ENCODE measurements at regions not wholly inside any gene's neighbourhood (a gene's known extent, or its start where the extent isn't known, plus 50 kb on each side); places are given as distances from the start of the nearest gene placed in this dataset.

- Histone ChIP-seq H3K27ac (ENCODE audit: insufficient read depth, low read length) (no peak overlapping the region), H3K9me3 (ENCODE audit: control insufficient read depth, insufficient read depth, low read depth, low read length) (no peaks in the 10 kb centered on the region), H3K4me2 (ENCODE audit: extremely low read depth, insufficient read depth, low read length) (no peak overlapping the region), H3K79me2 (ENCODE audit: control insufficient read depth, insufficient read depth, low read length) (no peaks in the 10 kb centered on the region), H3K27me3 (ENCODE audit: control insufficient read depth, insufficient read depth, low read length) (peaks cover 6% of the 10 kb centered on the region), H3K4me3 (replicated peaks in 1 of 4; ENCODE audit: control extremely low read depth in 1 of 4, insufficient read depth in 1 of 4, low read depth in 3 of 4, low read length in 4 of 4) (no peak overlapping the region), H2AFZ (ENCODE audit: low read length) (no peak overlapping the region), H3K4me1 (ENCODE audit: control insufficient read depth, extremely low read depth, insufficient read depth, low read length) (no peaks in the 10 kb centered on the region), H3K36me3 (ENCODE audit: control insufficient read depth, insufficient read depth, low read length) (no peaks in the 10 kb centered on the region), H3K9ac (ENCODE audit: insufficient read depth, low read length) (no peak overlapping the region), H4K20me1 (ENCODE audit: control insufficient read depth, extremely low read depth, insufficient read depth, low read length) (no peaks in the 10 kb centered on the region)
- DNase-seq (ENCODE audit: low read depth in 2 of 2), result no peak
- no peak for TF ChIP-seq EZH2 (IDR thresholded peaks at IDR 0.05; ENCODE audit: low read length, missing control alignments)
- TF ChIP-seq, protein P1, sequence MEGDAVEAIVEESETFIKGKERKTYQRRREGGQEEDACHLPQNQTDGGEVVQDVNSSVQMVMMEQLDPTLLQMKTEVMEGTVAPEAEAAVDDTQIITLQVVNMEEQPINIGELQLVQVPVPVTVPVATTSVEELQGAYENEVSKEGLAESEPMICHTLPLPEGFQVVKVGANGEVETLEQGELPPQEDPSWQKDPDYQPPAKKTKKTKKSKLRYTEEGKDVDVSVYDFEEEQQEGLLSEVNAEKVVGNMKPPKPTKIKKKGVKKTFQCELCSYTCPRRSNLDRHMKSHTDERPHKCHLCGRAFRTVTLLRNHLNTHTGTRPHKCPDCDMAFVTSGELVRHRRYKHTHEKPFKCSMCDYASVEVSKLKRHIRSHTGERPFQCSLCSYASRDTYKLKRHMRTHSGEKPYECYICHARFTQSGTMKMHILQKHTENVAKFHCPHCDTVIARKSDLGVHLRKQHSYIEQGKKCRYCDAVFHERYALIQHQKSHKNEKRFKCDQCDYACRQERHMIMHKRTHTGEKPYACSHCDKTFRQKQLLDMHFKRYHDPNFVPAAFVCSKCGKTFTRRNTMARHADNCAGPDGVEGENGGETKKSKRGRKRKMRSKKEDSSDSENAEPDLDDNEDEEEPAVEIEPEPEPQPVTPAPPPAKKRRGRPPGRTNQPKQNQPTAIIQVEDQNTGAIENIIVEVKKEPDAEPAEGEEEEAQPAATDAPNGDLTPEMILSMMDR (conservative IDR thresholded peaks at IDR 0.05 in 1 of 2, IDR thresholded peaks at IDR 0.05 in 1 of 2; ENCODE audit: low read depth in 1 of 2, low read length in 2 of 2), result no peak
Observed at GRCh38 chr12:116480210-116480810, 78.9 kb upstream of the MAP1LC3B2 start.

GRCh38 chr12:116481726-116482125 is 77.5 kb upstream of the MAP1LC3B2 start:
- TF ChIP-seq EZH2 (IDR thresholded peaks at IDR 0.05; ENCODE audit: low read length, missing control alignments), result no peak
- TF ChIP-seq, protein P1 (conservative IDR thresholded peaks at IDR 0.05 in 1 of 2, IDR thresholded peaks at IDR 0.05 in 1 of 2; ENCODE audit: low read depth in 1 of 2, low read length in 2 of 2), result no peak
- Histone ChIP-seq H3K36me3 (ENCODE audit: control insufficient read depth, insufficient read depth, low read length) (no peaks in the 10 kb centered on the region), H3K79me2 (ENCODE audit: control insufficient read depth, insufficient read depth, low read length) (no peaks in the 10 kb centered on the region)

GRCh38 chr12:116482179-116482578 is 77.0 kb upstream of the MAP1LC3B2 start:
- no peak overlapping the region for H3K27ac ChIP-seq (ENCODE audit: insufficient read depth, low read length)
- H3K9me3 ChIP-seq (ENCODE audit: control insufficient read depth, insufficient read depth, low read depth, low read length), result no peaks in the 10 kb centered on the region
- H3K27me3 ChIP-seq (ENCODE audit: control insufficient read depth, insufficient read depth, low read length), result peaks cover 6% of the 10 kb centered on the region
- DNase-seq (ENCODE audit: low read depth in 2 of 2), result no peak
- H3K9ac ChIP-seq (ENCODE audit: insufficient read depth, low read length), result no peak overlapping the region
- H3K79me2 ChIP-seq (ENCODE audit: control insufficient read depth, insufficient read depth, low read length), result no peaks in the 10 kb centered on the region
- no peak overlapping the region for H3K4me2 ChIP-seq (ENCODE audit: extremely low read depth, insufficient read depth, low read length)
- H3K36me3 ChIP-seq (ENCODE audit: control insufficient read depth, insufficient read depth, low read length), result no peaks in the 10 kb centered on the region
- TF ChIP-seq, protein P1 (conservative IDR thresholded peaks at IDR 0.05 in 1 of 2, IDR thresholded peaks at IDR 0.05 in 1 of 2; ENCODE audit: low read depth in 1 of 2, low read length in 2 of 2), result no peak
- TF ChIP-seq EZH2 (IDR thresholded peaks at IDR 0.05; ENCODE audit: low read length, missing control alignments), result no peak
- no peak overlapping the region for H3K4me3 ChIP-seq (replicated peaks in 1 of 4; ENCODE audit: control extremely low read depth in 1 of 4, insufficient read depth in 1 of 4, low read depth in 3 of 4, low read length in 4 of 4)
- H3K4me1 ChIP-seq (ENCODE audit: control insufficient read depth, extremely low read depth, insufficient read depth, low read length), result no peaks in the 10 kb centered on the region
- no peak overlapping the region for H2AFZ ChIP-seq (ENCODE audit: low read length)
- H4K20me1 ChIP-seq (ENCODE audit: control insufficient read depth, extremely low read depth, insufficient read depth, low read length), result no peaks in the 10 kb centered on the region

More at GRCh38 chr12:116481726-116482125, 77.5 kb upstream of the MAP1LC3B2 start:
- no peak overlapping the region for H2AFZ ChIP-seq (ENCODE audit: low read length)
- no peak overlapping the region for H3K4me3 ChIP-seq (replicated peaks in 1 of 4; ENCODE audit: control extremely low read depth in 1 of 4, insufficient read depth in 1 of 4, low read depth in 3 of 4, low read length in 4 of 4)
- no peak overlapping the region for H3K4me2 ChIP-seq (ENCODE audit: extremely low read depth, insufficient read depth, low read length)
- no peaks in the 10 kb centered on the region for H4K20me1 ChIP-seq (ENCODE audit: control insufficient read depth, extremely low read depth, insufficient read depth, low read length)
- no peak for DNase-seq (ENCODE audit: low read depth in 2 of 2)
- no peaks in the 10 kb centered on the region for H3K4me1 ChIP-seq (ENCODE audit: control insufficient read depth, extremely low read depth, insufficient read depth, low read length)
- no peak overlapping the region for H3K9ac ChIP-seq (ENCODE audit: insufficient read depth, low read length)
- no peak overlapping the region for H3K27ac ChIP-seq (ENCODE audit: insufficient read depth, low read length)
- H3K27me3 ChIP-seq (ENCODE audit: control insufficient read depth, insufficient read depth, low read length), result peaks cover 6% of the 10 kb centered on the region
- H3K9me3 ChIP-seq (ENCODE audit: control insufficient read depth, insufficient read depth, low read depth, low read length), result no peaks in the 10 kb centered on the region

All from fibroblast of lung (primary cell).